K562 (cell line): ENCODE measurements at regions not wholly inside any gene's neighbourhood (a gene's known extent, or its start where the extent isn't known, plus 50 kb on each side); places are given as distances from the start of the nearest gene placed in this dataset.

Experiments used
- ATAC-seq: fragments of 200-7000 bp; cut with Tn5 transposase; 3 replicates; pipeline ENCODE4 v1.9.1; 2020; ENCODE audit warnings: moderate library complexity
- BruUV-seq: library from RNA; stranded (reverse); fragments of 400-500 nt; replicated peaks from 2 replicates; lab custom pipeline; 2021; lab: Mats Ljungman, UMichigan
- CTCF ChIA-PET: fragments of 300-600 bp; formaldehyde crosslinking; extraction: SDS; loops from one replicate; lab custom pipeline; 2021; ENCODE audit warnings: low intra/inter-chr PET ratio; lab: Yijun Ruan, JAX
- POLR2A ChIA-PET: fragments of 300-600, 350-650 bp; sonication (Branson Sonifier 250); formaldehyde crosslinking; extraction: SDS; loops from one replicate; lab custom pipeline; 2021; ENCODE audit warnings: antibody characterized with exemption, inconsistent platforms; lab: Yijun Ruan, JAX
- DNase-seq, 4 experiments: peaks; one replicate each; pipeline versions ENCODE4 v3.0.0 to v3.0.0-alpha.2; 2011 to 2018; ENCODE audit warnings: low spot score in 3 of 4, mixed read lengths in 3 of 4; ENCODE audit errors: extremely low read depth in 1 of 4
- FAIRE-seq: peaks from 2 replicates; lab custom pipeline; 2011; peaks lifted over from hg19 to GRCh38; lab: Jason Lieb, UNC
- H2AFZ ChIP-seq: 2 replicates; pipeline ENCODE4 v1.6.0; 2011; ENCODE audit warnings: low read depth, low read length, control low read depth, inconsistent platforms
- H3K27ac ChIP-seq: fragments of 200-600 bp; 3 replicates; pipeline ENCODE4 v1.8.0; 2011; ENCODE audit warnings: low read depth, mild to moderate bottlenecking, control low read depth, inconsistent platforms, low read length, moderate library complexity, mixed read lengths; ENCODE audit errors: extremely low read depth
- H3K27me3 ChIP-seq, 2 experiments: fragments of 300-600 bp in 1 of 2; 2 replicates in 1 of 2; 3 replicates in 1 of 2; pipeline versions ENCODE4 v1.6.0 to v1.8.0; 2011; ENCODE audit warnings: inconsistent platforms in 2 of 2, low read length in 2 of 2, mild to moderate bottlenecking in 1 of 2, mixed read lengths in 1 of 2, moderate library complexity in 1 of 2; ENCODE audit not compliant: control insufficient read depth in 2 of 2, insufficient read depth in 2 of 2
- H3K36me3 ChIP-seq: fragments of 300-600 bp; 3 replicates; pipeline ENCODE4 v1.8.0; 2011; ENCODE audit warnings: mild to moderate bottlenecking, low read length, inconsistent platforms; ENCODE audit not compliant: control insufficient read depth, insufficient read depth
- H3K4me1 ChIP-seq, 2 experiments: fragments of 200-600 bp in 1 of 2; replicated peaks in 1 of 2; 2 replicates in 1 of 2; 3 replicates in 1 of 2; pipeline versions ENCODE4 v1.5.1 to v1.8.0; 2011; ENCODE audit warnings: inconsistent platforms in 2 of 2, low read length in 2 of 2, mild to moderate bottlenecking in 1 of 2, mixed read lengths in 1 of 2, moderate library complexity in 1 of 2; ENCODE audit not compliant: control insufficient read depth in 2 of 2, insufficient read depth in 2 of 2
- H3K4me2 ChIP-seq: 2 replicates; pipeline ENCODE4 v1.6.1; 2011; ENCODE audit warnings: low read length, control low read depth, inconsistent platforms, mixed read lengths; ENCODE audit not compliant: insufficient read depth
- H3K4me3 ChIP-seq: fragments of 200-600 bp; sonication (generic), shearing (Covaris generic); 2 replicates; pipeline ENCODE4 v1.5.1; 2016; ENCODE audit warnings: control low read depth, inconsistent platforms
- H3K79me2 ChIP-seq: fragments of 200-600 bp; 3 replicates; pipeline ENCODE4 v1.8.0; 2011; ENCODE audit warnings: low read length, inconsistent platforms; ENCODE audit not compliant: control insufficient read depth, insufficient read depth
- H3K9ac ChIP-seq, 2 experiments: 2 replicates each; pipeline versions ENCODE4 v1.6.0 to v1.6.1; 2011; ENCODE audit warnings: low read depth in 2 of 2, low read length in 2 of 2, control low read depth in 1 of 2, inconsistent platforms in 1 of 2, mild to moderate bottlenecking in 1 of 2, mixed read lengths in 1 of 2; ENCODE audit not compliant: insufficient read depth in 1 of 2
- H3K9me1 ChIP-seq: one replicate; pipeline ENCODE4 v1.6.0; 2011; ENCODE audit warnings: inconsistent platforms, mild to moderate bottlenecking, low read length, moderate library complexity; ENCODE audit not compliant: control insufficient read depth, insufficient read depth
- H3K9me3 ChIP-seq: replicated peaks from 2 replicates; pipeline ENCODE4 v1.5.1; 2011; ENCODE audit warnings: low read depth, low read length, inconsistent platforms; ENCODE audit not compliant: control insufficient read depth, insufficient read depth
- H4K20me1 ChIP-seq: replicated peaks from 2 replicates; pipeline ENCODE4 v1.6.1; 2011; ENCODE audit warnings: low read length, inconsistent platforms, mixed read lengths; ENCODE audit not compliant: control insufficient read depth, insufficient read depth
- ARNT ChIP-seq, 2 experiments: fragments of 450-650 bp; IDR thresholded peaks; 2 replicates each; pipeline ENCODE4 v1.6.1; 2016; ENCODE audit warnings: mild to moderate bottlenecking in 1 of 2
- GATA2 ChIP-seq: sonication (generic); formaldehyde crosslinking; IDR thresholded peaks from 2 replicates; pipeline ENCODE4 v1.4.0; 2020; ENCODE audit warnings: mild to moderate bottlenecking, missing genetic modification reagents
- HCFC1 ChIP-seq: IDR thresholded peaks from 2 replicates; pipeline ENCODE4 v1.6.1; 2012; ENCODE audit warnings: low read depth, low read length, improper control_type of control experiment
- MAFF ChIP-seq: IDR thresholded peaks from 2 replicates; pipeline ENCODE4 v1.6.1; 2012; ENCODE audit warnings: low read length, improper control_type of control experiment
- NFYB ChIP-seq: IDR thresholded peaks from 2 replicates; pipeline ENCODE4 v1.6.1; 2011; ENCODE audit warnings: mild to moderate bottlenecking, moderate library complexity; ENCODE audit not compliant: insufficient read length; ENCODE audit errors: extremely low read depth
- RBBP5 ChIP-seq: fragments of 200-600 bp; sonication (generic); IDR thresholded peaks from 2 replicates; pipeline ENCODE4 v1.6.1; 2012; ENCODE audit warnings: borderline replicate concordance, mild to moderate bottlenecking, low read length, control low read depth, inconsistent platforms; ENCODE audit not compliant: insufficient read depth, poor library complexity, severe bottlenecking
- SMAD2 ChIP-seq: fragments of 150-350 bp; IDR thresholded peaks from 2 replicates; pipeline ENCODE4 v1.6.1; 2014; ENCODE audit warnings: low read depth, mild to moderate bottlenecking, low read length
- ZNF263 ChIP-seq: sonication (generic); formaldehyde crosslinking; IDR thresholded peaks from 2 replicates; pipeline ENCODE4 v1.8.0; 2022; ENCODE audit warnings: mild to moderate bottlenecking, missing genetic modification reagents, borderline replicate concordance
- ZNF316 ChIP-seq: fragments of 450-650 bp; IDR thresholded peaks from 2 replicates; pipeline ENCODE4 v1.6.1; 2016
- ZNF79 ChIP-seq: fragments of 250-450 bp; sonication (Bioruptor Pico); IDR thresholded peaks from 2 replicates; pipeline ENCODE4 v1.4.0; 2020; ENCODE audit warnings: low read depth, mild to moderate bottlenecking, moderate library complexity
- WGBS: fragments of 100-300 bp; shearing (Covaris generic); methylation state at CpG from one replicate; pipeline ENCODE4 v1.1.6; 2016; ENCODE audit warnings: low coverage, mixed read lengths; ENCODE audit not compliant: insufficient coverage; ENCODE audit errors: missing lambda C conversion rate; 5-methylcytosine and 5-hydroxymethylcytosine counted together
- in situ Hi-C: fragments of 300-500 bp; cut with MboI; formaldehyde crosslinking; loops from 4 replicates; pipeline ENCODE4 v1.15.0; 2018; ENCODE audit warnings: inconsistent platforms, mixed read lengths
- intact Hi-C: fragments of 100-400 bp; cut with micrococcal nuclease; formaldehyde crosslinking; loops from 2 replicates; pipeline ENCODE4 v1.14.2; 2022
- TF ChIP-seq, protein P1 (sequence below): fragments of 250-450 bp; sonication (Bioruptor Pico); IDR thresholded peaks from 2 replicates; pipeline ENCODE4 v1.8.0; 2022; ENCODE audit warnings: inconsistent platforms, mild to moderate bottlenecking, moderate library complexity, borderline replicate concordance
- TF ChIP-seq, protein P2 (sequence below): sonication (generic); formaldehyde crosslinking; IDR thresholded peaks from 2 replicates; pipeline ENCODE4 v1.8.0; 2022; ENCODE audit warnings: mild to moderate bottlenecking, missing genetic modification reagents
- TF ChIP-seq, protein P3 (sequence below): fragments of 450-650 bp; IDR thresholded peaks from 2 replicates; pipeline ENCODE4 v1.6.1; 2017; ENCODE audit warnings: antibody characterized with exemption, mild to moderate bottlenecking
- TF ChIP-seq, protein P4 (sequence below): fragments of 250-450 bp; sonication (Bioruptor Pico); IDR thresholded peaks from 2 replicates; pipeline ENCODE4 v1.4.0; 2020; ENCODE audit warnings: mild to moderate bottlenecking

DNA sequence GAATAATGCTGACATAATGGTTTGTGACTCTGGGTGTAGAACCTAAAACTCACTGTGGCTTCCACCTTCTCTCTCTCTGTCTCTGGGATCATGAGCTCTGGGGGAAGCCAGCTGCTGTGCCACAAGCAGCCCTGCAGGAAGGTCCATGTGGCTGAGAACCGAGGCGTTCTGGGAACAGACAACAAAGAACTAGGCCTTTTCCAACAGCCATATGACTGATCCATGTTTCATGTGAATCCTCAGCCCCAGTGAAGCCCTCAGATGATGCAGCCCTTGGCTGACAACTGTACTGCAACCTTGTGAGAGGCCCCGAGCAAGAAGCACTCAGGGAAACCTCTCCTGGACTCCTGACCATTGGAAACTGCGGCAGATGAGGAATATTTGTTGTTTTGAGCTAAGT, 56.6 kb downstream of the HLA-G start:
- H3K9me3 ChIP-seq: no peaks in the 10 kb centered on the region
- no peak overlapping the region for H3K4me2 ChIP-seq
- ChIA-PET CTCF (no interaction called here), POLR2A (no interaction called here)
- intact Hi-C loops: no loop called here
- in situ Hi-C loops: no loop called here
- no TSS peak for BruUV-seq
- H3K27me3 ChIP-seq: peaks cover 9 to 21% of the 10 kb centered on the region in 2 experiments; a peak in 3 of 5 replicates
- no peak for DNase-seq
- H2AFZ ChIP-seq: no peak overlapping the region
- no peak for TF ChIP-seq ZNF79 (CRISPR knock-in tag)
- TF ChIP-seq MAFF: peak; percentile 35; the same call in 1 of the 2 replicates
- TF ChIP-seq, protein P1, sequence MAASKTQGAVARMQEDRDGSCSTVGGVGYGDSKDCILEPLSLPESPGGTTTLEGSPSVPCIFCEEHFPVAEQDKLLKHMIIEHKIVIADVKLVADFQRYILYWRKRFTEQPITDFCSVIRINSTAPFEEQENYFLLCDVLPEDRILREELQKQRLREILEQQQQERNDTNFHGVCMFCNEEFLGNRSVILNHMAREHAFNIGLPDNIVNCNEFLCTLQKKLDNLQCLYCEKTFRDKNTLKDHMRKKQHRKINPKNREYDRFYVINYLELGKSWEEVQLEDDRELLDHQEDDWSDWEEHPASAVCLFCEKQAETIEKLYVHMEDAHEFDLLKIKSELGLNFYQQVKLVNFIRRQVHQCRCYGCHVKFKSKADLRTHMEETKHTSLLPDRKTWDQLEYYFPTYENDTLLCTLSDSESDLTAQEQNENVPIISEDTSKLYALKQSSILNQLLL (CRISPR knock-in tag): no peak
- 0 out of 2 replicates have a peak, but pooled peaks have one; percentile 16 for TF ChIP-seq ZNF316
- no peak for TF ChIP-seq HCFC1
- TF ChIP-seq ARNT (IDR thresholded peaks at IDR 0.05): no peak
- no peak for TF ChIP-seq ZNF263 (CRISPR knock-in tag)
- TF ChIP-seq, protein P2, sequence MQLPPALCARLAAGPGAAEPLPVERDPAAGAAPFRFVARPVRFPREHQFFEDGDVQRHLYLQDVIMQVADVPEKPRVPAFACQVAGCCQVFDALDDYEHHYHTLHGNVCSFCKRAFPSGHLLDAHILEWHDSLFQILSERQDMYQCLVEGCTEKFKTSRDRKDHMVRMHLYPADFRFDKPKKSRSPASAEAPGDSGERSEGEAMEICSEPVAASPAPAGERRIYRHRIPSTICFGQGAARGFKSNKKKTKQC: no peak
- no peak for TF ChIP-seq SMAD2
- TF ChIP-seq GATA2 (CRISPR knock-in tag): no peak
- TF ChIP-seq NFYB: no peak
- TF ChIP-seq, protein P3, sequence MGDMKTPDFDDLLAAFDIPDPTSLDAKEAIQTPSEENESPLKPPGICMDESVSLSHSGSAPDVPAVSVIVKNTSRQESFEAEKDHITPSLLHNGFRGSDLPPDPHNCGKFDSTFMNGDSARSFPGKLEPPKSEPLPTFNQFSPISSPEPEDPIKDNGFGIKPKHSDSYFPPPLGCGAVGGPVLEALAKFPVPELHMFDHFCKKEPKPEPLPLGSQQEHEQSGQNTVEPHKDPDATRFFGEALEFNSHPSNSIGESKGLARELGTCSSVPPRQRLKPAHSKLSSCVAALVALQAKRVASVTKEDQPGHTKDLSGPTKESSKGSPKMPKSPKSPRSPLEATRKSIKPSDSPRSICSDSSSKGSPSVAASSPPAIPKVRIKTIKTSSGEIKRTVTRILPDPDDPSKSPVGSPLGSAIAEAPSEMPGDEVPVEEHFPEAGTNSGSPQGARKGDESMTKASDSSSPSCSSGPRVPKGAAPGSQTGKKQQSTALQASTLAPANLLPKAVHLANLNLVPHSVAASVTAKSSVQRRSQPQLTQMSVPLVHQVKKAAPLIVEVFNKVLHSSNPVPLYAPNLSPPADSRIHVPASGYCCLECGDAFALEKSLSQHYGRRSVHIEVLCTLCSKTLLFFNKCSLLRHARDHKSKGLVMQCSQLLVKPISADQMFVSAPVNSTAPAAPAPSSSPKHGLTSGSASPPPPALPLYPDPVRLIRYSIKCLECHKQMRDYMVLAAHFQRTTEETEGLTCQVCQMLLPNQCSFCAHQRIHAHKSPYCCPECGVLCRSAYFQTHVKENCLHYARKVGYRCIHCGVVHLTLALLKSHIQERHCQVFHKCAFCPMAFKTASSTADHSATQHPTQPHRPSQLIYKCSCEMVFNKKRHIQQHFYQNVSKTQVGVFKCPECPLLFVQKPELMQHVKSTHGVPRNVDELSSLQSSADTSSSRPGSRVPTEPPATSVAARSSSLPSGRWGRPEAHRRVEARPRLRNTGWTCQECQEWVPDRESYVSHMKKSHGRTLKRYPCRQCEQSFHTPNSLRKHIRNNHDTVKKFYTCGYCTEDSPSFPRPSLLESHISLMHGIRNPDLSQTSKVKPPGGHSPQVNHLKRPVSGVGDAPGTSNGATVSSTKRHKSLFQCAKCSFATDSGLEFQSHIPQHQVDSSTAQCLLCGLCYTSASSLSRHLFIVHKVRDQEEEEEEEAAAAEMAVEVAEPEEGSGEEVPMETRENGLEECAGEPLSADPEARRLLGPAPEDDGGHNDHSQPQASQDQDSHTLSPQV: no peak
- TF ChIP-seq, protein P4, sequence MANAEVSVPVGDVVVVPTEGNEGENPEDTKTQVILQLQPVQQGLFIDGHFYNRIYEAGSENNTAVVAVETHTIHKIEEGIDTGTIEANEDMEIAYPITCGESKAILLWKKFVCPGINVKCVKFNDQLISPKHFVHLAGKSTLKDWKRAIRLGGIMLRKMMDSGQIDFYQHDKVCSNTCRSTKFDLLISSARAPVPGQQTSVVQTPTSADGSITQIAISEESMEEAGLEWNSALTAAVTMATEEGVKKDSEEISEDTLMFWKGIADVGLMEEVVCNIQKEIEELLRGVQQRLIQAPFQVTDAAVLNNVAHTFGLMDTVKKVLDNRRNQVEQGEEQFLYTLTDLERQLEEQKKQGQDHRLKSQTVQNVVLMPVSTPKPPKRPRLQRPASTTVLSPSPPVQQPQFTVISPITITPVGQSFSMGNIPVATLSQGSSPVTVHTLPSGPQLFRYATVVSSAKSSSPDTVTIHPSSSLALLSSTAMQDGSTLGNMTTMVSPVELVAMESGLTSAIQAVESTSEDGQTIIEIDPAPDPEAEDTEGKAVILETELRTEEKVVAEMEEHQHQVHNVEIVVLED (CRISPR knock-in tag): no peak
- no peak for TF ChIP-seq RBBP5
- H3K36me3 ChIP-seq: no peaks in the 10 kb centered on the region
- peaks cover 0 to 15% of the 10 kb centered on the region in 2 experiments; a peak in 1 of 5 replicates for H3K4me1 ChIP-seq
- FAIRE-seq: no peak
- 0% methylated on average over 4 of the region's 4 CpGs for WGBS
- no peaks in the 10 kb centered on the region for H3K9me1 ChIP-seq
- ATAC-seq: no peak
- no peaks in the 10 kb centered on the region for H4K20me1 ChIP-seq
- no peaks in the 10 kb centered on the region for H3K79me2 ChIP-seq
- no peak overlapping the region for H3K9ac ChIP-seq
- no peak overlapping the region for H3K27ac ChIP-seq
- H3K4me3 ChIP-seq: no peak overlapping the region
